ENCODE measurements at regions not wholly inside any gene's neighbourhood (a gene's known extent, or its start where the extent isn't known, plus 50 kb on each side); places are given as distances from the start of the nearest gene placed in this dataset.

GRCh38 chr3:35336601-35337000, 302.7 kb upstream of the ARPP21 start:
- no peak for DNase-seq

GRCh38 chr3:35338186-35338585, 301.1 kb upstream of the ARPP21 start:
- no peak for DNase-seq

GRCh38 chr3:35380196-35380595, 259.1 kb upstream of the ARPP21 start:
- no peak for DNase-seq

- no peak for DNase-seq
These were observed 256.1 kb upstream of the ARPP21 start for GRCh38 chr3:35383216-35383615.

GRCh38 chr3:35383719-35384555, 255.4 kb upstream of the ARPP21 start:
- no peak for DNase-seq

- DNase-seq = no peak
These were observed 254.1 kb upstream of the ARPP21 start for GRCh38 chr3:35385271-35385670.

GRCh38 chr3:35389907-35390306, 249.4 kb upstream of the ARPP21 start:
- no peak for DNase-seq

GRCh38 chr3:35392187-35392586, 247.1 kb upstream of the ARPP21 start:
- no peak for DNase-seq

GRCh38 chr3:35393901-35394799, 245.2 kb upstream of the ARPP21 start:
- no peak for DNase-seq

GRCh38 chr3:35394905-35395304, 244.4 kb upstream of the ARPP21 start:
- DNase-seq = no peak

- DNase-seq = no peak
These were observed 237.7 kb upstream of the ARPP21 start for GRCh38 chr3:35401671-35402070.

- no peak for DNase-seq
These were observed 234.8 kb upstream of the ARPP21 start for GRCh38 chr3:35404571-35404970.

GRCh38 chr3:35408882-35409281, 230.4 kb upstream of the ARPP21 start:
- DNase-seq = no peak

- no peak for DNase-seq
These were observed 229.3 kb upstream of the ARPP21 start for GRCh38 chr3:35409991-35410390.

- DNase-seq = no peak
These were observed 225.8 kb upstream of the ARPP21 start for GRCh38 chr3:35413483-35413882.

GRCh38 chr3:35417080-35417479, 222.2 kb upstream of the ARPP21 start:
- DNase-seq = no peak

- no peak for DNase-seq
These were observed 217.2 kb upstream of the ARPP21 start for GRCh38 chr3:35422101-35422500.

GRCh38 chr3:35422836-35423601, 216.3 kb upstream of the ARPP21 start:
- no peak for DNase-seq

GRCh38 chr3:35426366-35426958, 212.9 kb upstream of the ARPP21 start:
- DNase-seq = no peak

GRCh38 chr3:35437381-35437780, 201.9 kb upstream of the ARPP21 start:
- no peak for DNase-seq

GRCh38 chr3:35438101-35438500, 201.2 kb upstream of the ARPP21 start:
- no peak for DNase-seq

GRCh38 chr3:35439663-35440062, 199.7 kb upstream of the ARPP21 start:
- no peak for DNase-seq

GRCh38 chr3:35440826-35441225, 198.5 kb upstream of the ARPP21 start:
- DNase-seq = no peak
